Endothelial cell of umbilical vein (primary cell): ENCODE measurements at regions not wholly inside any gene's neighbourhood (a gene's known extent, or its start where the extent isn't known, plus 50 kb on each side); places are given as distances from the start of the nearest gene placed in this dataset.

Source experiments
- BruUV-seq: library from RNA; stranded (reverse); fragments of 400-500 nt; replicated peaks from 2 replicates; lab custom pipeline; 2021; lab: Mats Ljungman, UMichigan
- CTCF ChIA-PET: fragments of 300-600, 350-600 bp; sonication (Branson Sonifier 250); formaldehyde crosslinking; loops from one replicate; lab custom pipeline; 2021; ENCODE audit warnings: antibody characterized with exemption, inconsistent platforms; lab: Charles Lee
- POLR2A ChIA-PET: fragments of 300-600, 350-600 bp; sonication (Branson Sonifier 250); formaldehyde crosslinking; loops from one replicate; lab custom pipeline; 2021; ENCODE audit warnings: antibody characterized with exemption, inconsistent platforms; lab: Charles Lee
- DNase-seq: peaks from one replicate; pipeline ENCODE4 v3.0.0-alpha.2; 2011; ENCODE audit warnings: low read depth, low spot score
- FAIRE-seq: peaks from 2 replicates; lab custom pipeline; 2011; peaks lifted over from hg19 to GRCh38; lab: Jason Lieb, UNC
- H2AFZ ChIP-seq: 2 replicates; pipeline ENCODE4 v1.6.0; 2012; ENCODE audit warnings: low read depth, low read length, control low read depth, inconsistent platforms
- H3K27ac ChIP-seq: 2 replicates; pipeline ENCODE4 v1.5.1; 2011; ENCODE audit warnings: low read depth, mild to moderate bottlenecking, control low read depth, low read length, moderate library complexity; ENCODE audit not compliant: insufficient read depth
- H3K27me3 ChIP-seq, 2 experiments: 2 replicates each; pipeline versions ENCODE4 v1.6.0 to v1.6.1; 2011; ENCODE audit warnings: low read length in 2 of 2, mixed read lengths in 1 of 2; ENCODE audit not compliant: control insufficient read depth in 2 of 2, insufficient read depth in 2 of 2
- H3K36me3 ChIP-seq, 2 experiments: 2 replicates in 1 of 2; 3 replicates in 1 of 2; pipeline ENCODE4 v1.5.1; 2011; ENCODE audit warnings: low read length in 2 of 2, mild to moderate bottlenecking in 1 of 2, moderate library complexity in 1 of 2; ENCODE audit not compliant: control insufficient read depth in 2 of 2, insufficient read depth in 2 of 2; ENCODE audit errors: extremely low read depth in 1 of 2
- H3K4me1 ChIP-seq: 3 replicates; pipeline ENCODE4 v1.5.1; 2011; ENCODE audit warnings: mild to moderate bottlenecking, low read length; ENCODE audit not compliant: control insufficient read depth, insufficient read depth; ENCODE audit errors: extremely low read depth
- H3K4me2 ChIP-seq: 2 replicates; pipeline ENCODE4 v1.6.1; 2011; ENCODE audit warnings: low read length, control low read depth, mixed read lengths; ENCODE audit not compliant: insufficient read depth
- H3K4me3 ChIP-seq, 3 experiments: fragments of 200-600 bp in 1 of 3; sonication (generic), shearing (Covaris generic) in 1 of 3; replicated peaks in 1 of 3; 2 replicates each; pipeline ENCODE4 v1.5.1; 2011 to 2016; ENCODE audit warnings: control low read depth in 3 of 3, low read length in 3 of 3, mild to moderate bottlenecking in 2 of 3, inconsistent platforms in 1 of 3, low read depth in 1 of 3, moderate library complexity in 1 of 3; ENCODE audit not compliant: insufficient read depth in 1 of 3
- H3K79me2 ChIP-seq: 2 replicates; pipeline ENCODE4 v1.6.0; 2012; ENCODE audit warnings: low read length, inconsistent platforms; ENCODE audit not compliant: control insufficient read depth, insufficient read depth
- H3K9ac ChIP-seq: replicated peaks from 2 replicates; pipeline ENCODE3; 2011; ENCODE audit warnings: low read length, control low read depth; ENCODE audit not compliant: insufficient read depth; ENCODE audit errors: extremely low read depth
- H3K9me1 ChIP-seq: replicated peaks from 3 replicates; pipeline ENCODE4 v1.6.0; 2011; ENCODE audit warnings: mild to moderate bottlenecking, low read length; ENCODE audit not compliant: control insufficient read depth, insufficient read depth; ENCODE audit errors: extremely low read depth
- H3K9me3 ChIP-seq: replicated peaks from 2 replicates; pipeline ENCODE4 v1.5.1; 2012; ENCODE audit warnings: low read length, inconsistent platforms; ENCODE audit not compliant: control insufficient read depth, insufficient read depth
- H4K20me1 ChIP-seq: replicated peaks from 2 replicates; pipeline ENCODE3; 2011; ENCODE audit warnings: mild to moderate bottlenecking, low read length; ENCODE audit not compliant: control insufficient read depth, insufficient read depth; ENCODE audit errors: extremely low read depth
- CTCF ChIP-seq, 2 donors: IDR thresholded peaks; 1 replicate in 1 of 2; 2 replicates in 1 of 2; pipeline ENCODE4 v1.5.1; 2011; ENCODE audit warnings: low read length in 2 of 2, mild to moderate bottlenecking in 2 of 2, moderate library complexity in 2 of 2, control low read depth in 1 of 2, inconsistent platforms in 1 of 2, low read depth in 1 of 2; ENCODE audit not compliant: insufficient read depth in 1 of 2; ENCODE audit errors: extremely low read depth in 1 of 2
- EZH2 ChIP-seq: IDR thresholded peaks from 2 replicates; pipeline ENCODE4 v1.6.1; 2012; ENCODE audit warnings: borderline replicate concordance, low read depth, mild to moderate bottlenecking, moderate library complexity, low read length, inconsistent platforms; ENCODE audit not compliant: severe bottlenecking
- FOS ChIP-seq: IDR thresholded peaks from 2 replicates; pipeline ENCODE4 v1.6.1; 2011; ENCODE audit warnings: mild to moderate bottlenecking, low read length, moderate library complexity, borderline replicate concordance; ENCODE audit not compliant: insufficient read depth
- GATA2 ChIP-seq: IDR thresholded peaks from 2 replicates; pipeline ENCODE4 v1.7.0; 2011; ENCODE audit warnings: low read depth, mild to moderate bottlenecking, moderate library complexity, mixed read lengths, low read length; ENCODE audit not compliant: insufficient read length, insufficient read depth
- MYC ChIP-seq: IDR thresholded peaks from one replicate; pipeline ENCODE4 v1.6.1; 2011; ENCODE audit warnings: mild to moderate bottlenecking, low read depth, low read length
- POLR2A ChIP-seq: IDR thresholded peaks from 2 replicates; pipeline ENCODE4 v1.6.1; 2012; ENCODE audit warnings: low read depth, mild to moderate bottlenecking, control low read depth, low read length
- POLR2AphosphoS5 ChIP-seq: IDR thresholded peaks from 2 replicates; pipeline ENCODE4 v1.6.1; 2012; ENCODE audit warnings: low read depth, mild to moderate bottlenecking, control low read depth, low read length, moderate library complexity; ENCODE audit not compliant: insufficient read depth
- dilution Hi-C: fragments of 300-500 bp; cut with MboI; formaldehyde crosslinking; loops from one replicate; pipeline ENCODE4 v1.15.0; 2019; ENCODE audit warnings: low sequenced_read_pairs; ENCODE audit not compliant: extremely low pct_ligation_motif_present
- intact Hi-C: fragments of 100-400 bp; cut with micrococcal nuclease; formaldehyde crosslinking; loops from one replicate; pipeline ENCODE4 v1.10.0; 2022

GRCh38 chr10:61299156-61299555 is 154.0 kb downstream of the TMEM26 start:
- intact Hi-C loops = no loop called here
- Histone ChIP-seq H3K9me1 (no peaks in the 10 kb centered on the region), H3K4me2 (no peak overlapping the region), H3K79me2 (no peaks in the 10 kb centered on the region), H3K4me3 (no peak overlapping the region), H4K20me1 (no peaks in the 10 kb centered on the region), H3K36me3 (no peaks in the 10 kb centered on the region), H3K9ac (no peak overlapping the region), H3K4me1 (no peaks in the 10 kb centered on the region), H3K27ac (no peak overlapping the region), H2AFZ (no peak overlapping the region), H3K9me3 (no peaks in the 10 kb centered on the region), H3K27me3 (peaks cover 0 to 2% of the 10 kb centered on the region in 2 experiments)
- TF ChIP-seq POLR2AphosphoS5 (no peak), POLR2A (no peak), EZH2 (no peak), CTCF (IDR thresholded peaks at IDR 0.05; ENCODE audit: extremely low read depth in 1 of 2, insufficient read depth in 1 of 2, low read depth in 1 of 2, low read length in 2 of 2) (no peak), MYC (no peak), GATA2 (no peak)
- DNase-seq (no peak), FAIRE-seq (no peak)
- dilution Hi-C loops = no loop called here
- BruUV-seq = no TSS peak
- ChIA-PET POLR2A (no interaction called here), CTCF (interaction anchor here (0.6 kb wide), 1 partner anchor 452 kb away, joined by 3 read pairs; no protein-coding TSS in a partner anchor)

- dilution Hi-C loops = no loop called here
- Histone ChIP-seq H3K36me3 (no peaks in the 10 kb centered on the region), H3K27me3 (peaks cover 0 to 2% of the 10 kb centered on the region in 2 experiments), H3K4me2 (no peak overlapping the region), H3K79me2 (no peaks in the 10 kb centered on the region), H3K9me1 (no peaks in the 10 kb centered on the region), H3K9ac (no peak overlapping the region), H3K4me1 (no peaks in the 10 kb centered on the region), H3K4me3 (no peak overlapping the region), H2AFZ (no peak overlapping the region), H4K20me1 (no peaks in the 10 kb centered on the region), H3K9me3 (no peaks in the 10 kb centered on the region), H3K27ac (no peak overlapping the region)
- ChIA-PET POLR2A (no interaction called here), CTCF (no interaction called here)
- no peak for FAIRE-seq
- intact Hi-C loops = no loop called here
- TF ChIP-seq POLR2A (no peak), FOS (no peak), GATA2 (no peak)
- BruUV-seq = no TSS peak
- no peak for DNase-seq
These were observed 155.0 kb downstream of the TMEM26 start for GRCh38 chr10:61298194-61298593.
